HUDEP-2 (cell line): ENCODE measurements at regions not wholly inside any gene's neighbourhood (a gene's known extent, or its start where the extent isn't known, plus 50 kb on each side); places are given as distances from the start of the nearest gene placed in this dataset.

Experiments
- DNase-seq, 76 experiments: peaks; one replicate each; lab custom pipeline; 2025; ENCODE audit not compliant: unreplicated experiment in 76 of 76; lab: John Stamatoyannopoulos, UW

DNA sequence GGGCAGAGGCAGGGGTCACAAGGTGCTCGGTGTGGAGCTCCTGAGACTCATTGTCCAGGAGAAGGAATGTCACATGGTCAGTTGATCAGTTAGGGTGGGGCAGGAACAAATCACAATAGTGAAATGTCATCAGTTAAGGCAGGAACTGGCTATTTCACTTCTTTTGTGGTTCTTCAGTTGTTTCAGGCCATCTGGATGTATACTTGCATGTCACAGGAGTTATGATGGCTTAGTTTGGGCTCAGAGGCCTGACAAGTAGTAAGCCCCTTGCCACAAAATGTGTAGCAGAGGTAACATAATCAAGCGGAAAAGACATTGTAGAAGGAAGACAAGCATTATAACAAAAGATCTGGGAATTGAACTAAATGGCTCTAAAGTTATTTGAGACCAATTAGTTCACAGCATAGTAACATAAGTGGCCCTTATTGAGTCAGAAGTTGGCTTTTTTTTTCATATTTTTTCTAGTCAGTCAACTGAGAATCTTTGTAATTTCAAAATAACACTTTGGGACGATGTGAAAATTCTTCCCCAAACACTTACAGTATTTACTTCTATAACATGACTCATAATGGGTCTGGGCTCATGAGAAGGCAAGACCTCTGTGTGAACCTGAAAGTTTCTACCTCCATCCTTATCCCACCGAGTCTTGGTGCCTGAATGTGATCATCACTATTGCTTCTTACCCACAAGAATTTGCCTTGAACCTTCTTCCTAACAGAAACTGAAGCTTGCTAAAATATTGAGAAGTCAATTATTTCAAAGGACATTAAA is 137.0 kb upstream of the DPT start:
- no peak for DNase-seq

DNA sequence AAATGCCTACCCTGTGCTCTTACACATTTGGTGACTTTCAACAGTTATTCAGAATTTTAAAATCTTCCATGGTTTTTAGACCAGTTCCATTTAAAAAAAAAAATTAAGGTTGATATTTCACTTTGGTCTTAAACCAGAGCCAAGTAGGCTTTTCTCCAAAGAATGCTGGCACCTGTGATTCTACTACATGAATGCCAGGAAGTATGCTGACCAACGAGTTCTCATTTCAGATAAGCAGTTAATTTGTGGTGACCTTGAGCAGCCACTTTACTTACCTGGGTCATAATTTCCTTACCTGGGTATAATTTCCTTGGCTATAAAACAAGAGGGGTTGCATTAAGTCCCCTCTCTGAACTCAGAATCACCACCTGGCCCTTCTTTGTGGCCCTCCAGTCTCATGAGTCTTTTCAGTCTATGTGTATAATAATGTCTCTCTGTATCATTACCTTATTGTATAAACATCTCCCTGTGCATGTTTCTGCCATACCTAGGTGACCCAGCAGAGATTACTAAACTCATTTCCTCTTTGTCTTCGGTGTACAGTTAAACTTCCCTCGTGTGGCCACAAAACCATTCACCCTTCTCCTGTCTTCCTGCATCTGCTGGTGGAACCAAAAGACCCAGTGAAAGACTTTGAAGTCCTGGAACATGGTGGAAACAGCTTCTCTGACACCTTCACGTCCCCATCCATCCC is 139.1 kb upstream of the DPT start:
- DNase-seq: no peak

DNA sequence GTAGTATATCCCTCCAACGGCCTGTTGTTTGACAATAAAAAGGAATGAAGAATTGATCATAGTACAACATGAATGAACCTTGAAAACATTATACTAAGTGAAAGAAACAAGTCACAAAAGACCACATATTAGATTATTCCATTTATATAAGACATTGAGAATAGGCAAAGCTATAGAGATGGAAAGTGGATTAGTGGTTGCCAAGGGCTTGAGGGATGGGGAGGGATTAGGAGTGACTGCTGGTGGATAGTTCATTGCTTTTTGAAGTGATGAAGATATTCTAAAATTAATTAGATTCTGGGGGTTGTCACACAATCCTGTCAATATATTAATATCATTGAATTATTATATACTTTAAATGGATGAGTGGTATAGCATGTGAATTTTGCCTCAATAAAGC is 142.5 kb upstream of the DPT start:
- no peak for DNase-seq

- DNase-seq: no peak
Measured at GRCh38 chr1:168875831-168876230, 146.8 kb upstream of the DPT start.

DNA sequence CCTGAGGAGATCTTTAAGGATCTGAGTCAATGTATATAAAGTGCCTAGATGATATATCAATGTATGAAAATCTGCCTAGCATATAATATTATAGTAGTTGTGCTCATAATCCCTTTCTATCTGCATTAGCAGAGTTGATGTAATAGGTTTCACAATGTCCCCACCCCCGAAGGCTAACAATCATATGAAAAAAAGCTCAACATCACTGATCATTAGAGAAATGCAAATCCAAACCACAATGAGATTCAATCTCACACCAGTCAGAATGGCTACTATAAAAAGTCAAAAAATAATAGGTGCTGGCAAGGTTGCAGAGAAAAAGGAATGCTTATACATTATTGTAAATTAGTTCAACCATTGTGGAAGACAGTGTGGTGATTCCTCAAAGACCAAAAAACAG is 147.8 kb upstream of the DPT start:
- DNase-seq: no peak

DNA sequence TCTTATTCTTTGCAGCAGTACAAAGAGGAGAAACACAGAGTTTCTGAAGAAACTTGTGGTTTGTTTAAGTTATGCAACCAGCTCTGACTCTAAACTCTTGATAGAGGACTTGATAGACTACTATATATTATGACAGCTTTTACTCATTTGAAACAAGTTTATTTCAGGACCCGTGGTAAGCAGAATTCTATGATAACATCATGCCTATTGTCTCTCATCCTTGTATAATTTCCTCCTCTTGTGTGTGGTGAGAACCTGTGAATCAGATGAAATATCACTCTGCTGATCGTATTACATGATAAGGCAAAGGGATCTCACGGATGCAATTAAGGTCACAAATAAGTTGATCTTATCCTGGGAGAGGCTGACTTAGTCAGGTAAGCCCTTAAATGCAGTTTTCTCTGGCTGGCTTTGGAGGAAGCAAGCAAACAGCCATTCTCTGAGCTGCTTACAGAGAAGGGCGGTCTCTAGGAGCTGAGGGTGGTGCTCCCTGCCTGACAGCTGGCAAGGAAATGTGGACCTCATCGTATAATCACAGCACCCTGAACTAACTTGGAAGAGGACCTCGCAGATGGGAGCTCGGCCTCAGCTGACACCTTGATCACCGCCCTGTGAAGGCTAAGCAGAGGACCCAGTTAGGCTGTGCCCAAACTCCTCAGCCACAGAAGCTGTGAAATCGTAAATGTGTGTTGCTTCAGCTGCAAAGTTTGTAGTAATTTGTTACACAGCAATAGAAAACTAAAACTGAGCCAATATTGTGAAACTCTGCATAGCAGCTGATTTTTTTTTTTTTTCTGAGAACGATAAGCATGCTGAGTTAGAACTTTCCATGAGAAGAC is 151.1 kb upstream of the DPT start:
- no peak for DNase-seq

DNA sequence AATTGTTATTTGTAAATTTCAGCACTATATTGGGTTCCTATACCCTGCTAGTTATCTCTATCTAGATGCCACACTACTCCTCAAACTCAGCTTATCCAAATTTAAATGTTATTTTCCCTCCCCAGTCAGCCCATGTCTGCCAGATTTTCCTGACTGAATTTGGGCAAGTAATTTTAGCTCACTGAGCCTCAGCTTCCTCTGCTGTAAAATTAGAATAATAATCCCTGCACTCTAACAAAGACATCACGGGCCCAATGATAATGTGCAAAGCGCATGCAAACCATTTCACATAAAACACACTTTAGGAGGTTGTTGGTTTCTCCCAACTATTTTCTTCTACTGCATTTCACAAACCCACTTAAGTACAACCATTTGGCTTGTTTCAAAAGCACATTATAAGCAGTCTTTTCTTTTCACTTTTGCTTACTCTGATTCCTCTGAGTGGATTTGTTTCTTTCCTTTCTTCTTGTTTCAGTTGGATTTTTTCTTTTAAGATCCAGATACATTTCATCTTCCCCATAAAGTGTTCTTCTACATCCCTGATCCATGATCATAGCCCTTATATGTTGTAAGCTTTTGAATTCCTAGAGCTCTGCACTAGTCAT is 152.8 kb upstream of the DPT start:
- DNase-seq: no peak

- DNase-seq: no peak
Measured at GRCh38 chr1:168887381-168887780, 158.4 kb upstream of the DPT start.

DNA sequence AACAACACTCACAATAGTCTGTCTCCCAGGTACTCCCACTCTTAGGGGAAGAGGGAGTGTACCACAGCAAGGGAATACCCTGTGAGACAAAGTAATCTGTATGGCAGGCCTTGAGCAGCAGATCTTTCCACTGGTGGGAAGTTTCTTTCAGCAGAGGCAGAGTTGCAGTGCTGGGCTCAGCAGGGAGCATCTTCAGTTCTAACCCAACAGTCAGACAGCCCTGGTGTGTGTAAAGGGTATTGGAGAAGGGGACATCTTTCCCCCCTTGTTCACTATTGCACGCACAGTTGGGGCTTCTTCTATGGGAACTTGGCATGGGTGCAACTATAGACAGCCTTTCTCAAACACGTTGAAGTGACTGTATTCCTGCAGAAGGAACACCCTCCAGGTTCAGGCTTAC is 159.4 kb upstream of the DPT start:
- DNase-seq: no peak

- no peak for DNase-seq
Measured at GRCh38 chr1:168892931-168893330, 163.9 kb upstream of the DPT start.

GRCh38 chr1:168893359-168893801 is 164.4 kb upstream of the DPT start:
- DNase-seq: no peak

DNA sequence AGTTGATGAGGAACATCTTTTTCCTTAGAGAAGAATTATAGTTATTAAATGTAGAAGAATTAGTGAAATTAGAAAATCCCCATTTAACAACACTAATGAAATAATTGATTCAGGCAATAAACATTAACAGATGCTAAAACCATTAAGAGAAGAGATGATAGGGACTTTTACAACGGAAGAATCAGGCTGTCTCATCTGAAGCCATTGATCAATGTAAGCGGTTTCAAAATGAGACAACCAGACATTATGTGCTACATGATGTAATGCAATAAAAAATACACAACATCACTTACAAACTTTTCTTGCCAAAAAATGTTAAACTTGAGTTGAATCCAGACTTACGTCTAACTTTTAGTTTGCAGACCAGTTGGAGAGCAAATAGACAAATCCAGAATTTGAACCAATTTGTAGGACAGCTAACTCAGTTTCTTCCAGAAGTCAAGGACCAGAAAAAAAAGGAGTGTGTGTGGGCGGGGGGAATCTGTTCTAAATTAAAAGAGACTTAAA is 165.4 kb upstream of the DPT start:
- no peak for DNase-seq

DNA sequence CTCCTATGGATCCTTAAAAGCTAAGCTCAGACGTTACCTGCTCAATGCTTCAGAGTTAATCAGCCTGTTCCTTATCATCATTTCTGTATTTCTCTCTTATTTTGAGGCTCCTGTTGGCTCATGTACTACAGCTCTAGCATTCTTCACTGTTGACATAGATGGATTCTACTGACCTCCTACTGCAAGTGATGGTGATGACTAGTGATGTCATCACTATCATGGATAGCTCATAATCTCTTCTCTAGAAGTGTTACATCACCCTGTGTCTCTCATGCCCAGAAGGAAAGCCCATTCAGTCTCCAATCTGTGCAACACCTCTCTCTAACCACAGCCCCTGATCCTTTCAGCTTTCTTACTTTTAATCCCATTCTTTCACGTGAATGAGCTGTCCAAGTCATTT is 168.2 kb upstream of the DPT start:
- DNase-seq: no peak

GRCh38 chr1:168903237-168903830 is 174.3 kb upstream of the DPT start:
- DNase-seq: no peak

- DNase-seq: no peak
Measured at GRCh38 chr1:168905633-168906032, 176.6 kb upstream of the DPT start.

- DNase-seq: no peak
Measured at GRCh38 chr1:168906367-168906766, 177.4 kb upstream of the DPT start.

- DNase-seq: no peak
Measured at GRCh38 chr1:168907053-168907452, 178.0 kb upstream of the DPT start.

- DNase-seq: no peak
Measured at GRCh38 chr1:168907786-168908348, 178.9 kb upstream of the DPT start.

- no peak for DNase-seq
Measured at GRCh38 chr1:168910403-168910802, 181.4 kb upstream of the DPT start.

GRCh38 chr1:168911370-168911769 is 182.4 kb upstream of the DPT start:
- DNase-seq: no peak
